ENCODE measurements at regions not wholly inside any gene's neighbourhood (a gene's known extent, or its start where the extent isn't known, plus 50 kb on each side); places are given as distances from the start of the nearest gene placed in this dataset.

DNA sequence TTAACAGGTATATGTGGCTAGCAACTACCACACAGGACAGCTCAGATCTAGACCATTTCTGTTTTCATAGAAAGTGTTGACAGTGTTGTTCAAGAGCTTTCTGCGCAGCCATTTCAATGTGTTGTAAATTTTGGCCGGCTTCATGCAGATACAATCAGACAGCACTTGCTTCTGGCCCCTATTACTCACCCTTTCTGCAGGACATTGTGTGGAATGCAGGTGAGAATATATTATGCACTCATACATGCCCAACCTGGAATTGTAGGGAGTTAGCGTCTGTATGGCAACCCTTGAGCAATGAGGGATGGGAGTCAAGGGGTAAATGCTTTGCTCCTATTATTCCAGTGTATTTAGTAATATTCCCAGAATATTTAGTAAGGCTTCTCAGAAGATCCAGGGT lies 180.9 kb upstream of the PLXNA2 start:
- Histone ChIP-seq H2AFZ (ENCODE audit: low read depth, low read length, severe bottlenecking) (no peak overlapping the region), H3K27ac (ENCODE audit: low read depth, low read length) (no peak overlapping the region), H3K9ac (ENCODE audit: low read length) (no peak overlapping the region), H3K4me3 (ENCODE audit: insufficient read depth, low read length, poor library complexity, severe bottlenecking) (no peak overlapping the region), H3K79me2 (ENCODE audit: insufficient read depth, low read length) (no peaks in the 10 kb centered on the region), H3F3A (ENCODE audit: insufficient read depth) (no peaks in the 10 kb centered on the region), H3K4me2 (ENCODE audit: low read depth, low read length, poor library complexity, severe bottlenecking) (no peak overlapping the region), H3K9me2 (replicated peaks; ENCODE audit: insufficient read depth, low read length) (no peaks in the 10 kb centered on the region), H3K36me3 (ENCODE audit: low read length) (no peaks in the 10 kb centered on the region), H3K9me3 (ENCODE audit: insufficient read depth, low read length) (no peaks in the 10 kb centered on the region), H4K20me1 (ENCODE audit: low read depth, low read length) (no peaks in the 10 kb centered on the region), H3K27me3 (ENCODE audit: low read length) (no peaks in the 10 kb centered on the region)
- TF ChIP-seq, protein P1, sequence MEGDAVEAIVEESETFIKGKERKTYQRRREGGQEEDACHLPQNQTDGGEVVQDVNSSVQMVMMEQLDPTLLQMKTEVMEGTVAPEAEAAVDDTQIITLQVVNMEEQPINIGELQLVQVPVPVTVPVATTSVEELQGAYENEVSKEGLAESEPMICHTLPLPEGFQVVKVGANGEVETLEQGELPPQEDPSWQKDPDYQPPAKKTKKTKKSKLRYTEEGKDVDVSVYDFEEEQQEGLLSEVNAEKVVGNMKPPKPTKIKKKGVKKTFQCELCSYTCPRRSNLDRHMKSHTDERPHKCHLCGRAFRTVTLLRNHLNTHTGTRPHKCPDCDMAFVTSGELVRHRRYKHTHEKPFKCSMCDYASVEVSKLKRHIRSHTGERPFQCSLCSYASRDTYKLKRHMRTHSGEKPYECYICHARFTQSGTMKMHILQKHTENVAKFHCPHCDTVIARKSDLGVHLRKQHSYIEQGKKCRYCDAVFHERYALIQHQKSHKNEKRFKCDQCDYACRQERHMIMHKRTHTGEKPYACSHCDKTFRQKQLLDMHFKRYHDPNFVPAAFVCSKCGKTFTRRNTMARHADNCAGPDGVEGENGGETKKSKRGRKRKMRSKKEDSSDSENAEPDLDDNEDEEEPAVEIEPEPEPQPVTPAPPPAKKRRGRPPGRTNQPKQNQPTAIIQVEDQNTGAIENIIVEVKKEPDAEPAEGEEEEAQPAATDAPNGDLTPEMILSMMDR (IDR thresholded peaks at IDR 0.05; ENCODE audit: insufficient read depth, low read length, poor library complexity, severe bottlenecking): no peak
- TF ChIP-seq EZH2phosphoT487 (conservative IDR thresholded peaks at IDR 0.05; ENCODE audit: low read length): no peak

DNA sequence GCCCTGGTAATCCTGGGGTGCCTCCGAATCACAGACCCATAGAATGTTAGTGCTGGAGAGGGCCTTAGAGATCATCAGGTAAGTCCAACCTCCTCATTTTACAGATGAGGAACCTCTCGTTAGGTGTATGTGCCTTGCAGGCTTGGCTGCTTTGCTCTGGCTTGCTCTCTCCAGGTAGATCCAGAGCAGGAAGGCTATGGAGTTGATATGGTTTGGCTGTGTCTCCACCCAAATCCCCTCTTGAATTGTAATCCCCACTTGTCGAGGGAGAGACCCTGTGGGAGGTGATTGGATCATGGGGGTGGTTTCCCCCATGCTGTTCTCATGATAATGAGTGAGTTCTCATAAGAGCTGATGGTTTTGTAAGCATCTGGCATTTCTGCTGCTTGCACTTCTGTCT lies 186.0 kb upstream of the PLXNA2 start:
- Histone ChIP-seq H3K36me3 (ENCODE audit: low read length) (no peaks in the 10 kb centered on the region), H3F3A (ENCODE audit: insufficient read depth) (no peaks in the 10 kb centered on the region), H3K9me3 (ENCODE audit: insufficient read depth, low read length) (no peaks in the 10 kb centered on the region), H2AFZ (ENCODE audit: low read depth, low read length, severe bottlenecking) (no peak overlapping the region), H3K27me3 (ENCODE audit: low read length) (no peaks in the 10 kb centered on the region), H3K4me3 (ENCODE audit: insufficient read depth, low read length, poor library complexity, severe bottlenecking) (no peak overlapping the region), H3K4me2 (ENCODE audit: low read depth, low read length, poor library complexity, severe bottlenecking) (no peak overlapping the region), H3K27ac (ENCODE audit: low read depth, low read length) (no peak overlapping the region), H4K20me1 (ENCODE audit: low read depth, low read length) (no peaks in the 10 kb centered on the region), H3K9ac (ENCODE audit: low read length) (no peak overlapping the region), H3K79me2 (ENCODE audit: insufficient read depth, low read length) (no peaks in the 10 kb centered on the region), H3K9me2 (replicated peaks; ENCODE audit: insufficient read depth, low read length) (no peaks in the 10 kb centered on the region)
- TF ChIP-seq EZH2phosphoT487 (conservative IDR thresholded peaks at IDR 0.05; ENCODE audit: low read length): no peak
- TF ChIP-seq, protein P1 (IDR thresholded peaks at IDR 0.05; ENCODE audit: insufficient read depth, low read length, poor library complexity, severe bottlenecking): no peak

DNA sequence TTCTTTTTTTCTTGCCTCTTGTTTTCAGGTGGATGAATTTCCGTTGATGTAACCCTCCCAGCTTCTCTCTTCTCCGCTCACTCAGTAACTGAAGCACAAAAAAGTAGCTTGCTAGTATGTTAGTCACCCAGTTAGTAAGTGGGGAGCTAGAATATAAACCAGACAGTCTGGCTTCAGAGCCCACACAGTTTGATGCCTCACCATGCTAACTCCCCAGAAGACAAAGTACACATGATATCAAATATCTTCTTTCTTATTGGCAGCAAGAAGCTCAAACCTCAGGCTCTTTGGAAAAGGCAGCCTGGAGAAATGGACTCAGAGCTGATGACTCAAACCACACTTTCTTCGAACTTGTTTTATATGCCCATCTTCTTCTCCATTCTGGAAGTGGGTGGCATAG lies 187.5 kb upstream of the PLXNA2 start:
- no peaks in the 10 kb centered on the region for H4K20me1 ChIP-seq (ENCODE audit: low read depth, low read length)
- no peak overlapping the region for H3K4me3 ChIP-seq (ENCODE audit: insufficient read depth, low read length, poor library complexity, severe bottlenecking)
- no peaks in the 10 kb centered on the region for H3F3A ChIP-seq (ENCODE audit: insufficient read depth)
- no peak overlapping the region for H3K27ac ChIP-seq (ENCODE audit: low read depth, low read length)
- H3K79me2 ChIP-seq (ENCODE audit: insufficient read depth, low read length): no peaks in the 10 kb centered on the region
- H3K27me3 ChIP-seq (ENCODE audit: low read length): no peaks in the 10 kb centered on the region
- H2AFZ ChIP-seq (ENCODE audit: low read depth, low read length, severe bottlenecking): no peak overlapping the region
- H3K9me3 ChIP-seq (ENCODE audit: insufficient read depth, low read length): no peaks in the 10 kb centered on the region
- TF ChIP-seq, protein P1 (IDR thresholded peaks at IDR 0.05; ENCODE audit: insufficient read depth, low read length, poor library complexity, severe bottlenecking): no peak
- TF ChIP-seq EZH2phosphoT487 (conservative IDR thresholded peaks at IDR 0.05; ENCODE audit: low read length): no peak
- no peak overlapping the region for H3K4me2 ChIP-seq (ENCODE audit: low read depth, low read length, poor library complexity, severe bottlenecking)
- H3K9me2 ChIP-seq (replicated peaks; ENCODE audit: insufficient read depth, low read length): no peaks in the 10 kb centered on the region
- H3K36me3 ChIP-seq (ENCODE audit: low read length): no peaks in the 10 kb centered on the region
- H3K9ac ChIP-seq (ENCODE audit: low read length): no peak overlapping the region

Data from SU-DHL-6 (cell line).